HepG2 (cell line): ENCODE measurements at regions not wholly inside any gene's neighbourhood (a gene's known extent, or its start where the extent isn't known, plus 50 kb on each side); places are given as distances from the start of the nearest gene placed in this dataset.

Experiments
- ATAC-seq: fragments of 200-7000 bp; cut with Tn5 transposase; 3 replicates; pipeline ENCODE4 v1.9.1; 2020; ENCODE audit warnings: mild to moderate bottlenecking, moderate library complexity
- BruUV-seq: library from RNA; stranded (reverse); fragments of 400-500 nt; replicated peaks from 2 replicates; lab custom pipeline; 2021; lab: Mats Ljungman, UMichigan
- CTCF ChIA-PET: fragments of 300-600 bp; formaldehyde crosslinking; extraction: SDS; loops from one replicate; lab custom pipeline; 2021; ENCODE audit warnings: low total read pairs, inconsistent platforms, low intra/inter-chr PET ratio; lab: Yijun Ruan, JAX
- POLR2A ChIA-PET: fragments of 350-600 bp; sonication (Branson Sonifier 250); formaldehyde crosslinking; loops from one replicate; lab custom pipeline; 2020; ENCODE audit warnings: antibody characterized with exemption, inconsistent platforms; lab: Yijun Ruan, JAX
- DNase-seq: peaks from one replicate; pipeline ENCODE4 v3.0.0-alpha.2; 2015; ENCODE audit warnings: low spot score
- FAIRE-seq: peaks from 3 replicates; lab custom pipeline; 2011; peaks lifted over from hg19 to GRCh38; lab: Jason Lieb, UNC
- H2AFZ ChIP-seq: one replicate; pipeline ENCODE4 v1.6.1; 2011; ENCODE audit warnings: low read length, inconsistent platforms
- H3K27ac ChIP-seq: fragments of 300-600 bp; 3 replicates; pipeline ENCODE4 v1.8.0; 2011; ENCODE audit warnings: mixed run types, mild to moderate bottlenecking, mixed read lengths, low read length, inconsistent platforms; ENCODE audit not compliant: insufficient read depth; ENCODE audit errors: extremely low read length
- H3K27me3 ChIP-seq, 2 experiments: fragments of 200-600 bp in 1 of 2; 2 replicates in 1 of 2; 3 replicates in 1 of 2; pipeline versions ENCODE4 v1.6.0 to v1.8.0; 2011; ENCODE audit warnings: low read length in 2 of 2, mild to moderate bottlenecking in 2 of 2, moderate library complexity in 2 of 2, inconsistent platforms in 1 of 2; ENCODE audit not compliant: insufficient read depth in 2 of 2, control insufficient read depth in 1 of 2
- H3K36me3 ChIP-seq, 2 experiments: fragments of 200-600 bp in 1 of 2; replicated peaks in 1 of 2; 2 replicates in 1 of 2; 3 replicates in 1 of 2; pipeline versions ENCODE4 v1.5.1 to v1.8.0; 2011; ENCODE audit warnings: low read length in 2 of 2, inconsistent platforms in 1 of 2; ENCODE audit not compliant: insufficient read depth in 2 of 2, control insufficient read depth in 1 of 2
- H3K4me1 ChIP-seq: 2 replicates; pipeline ENCODE4 v1.5.1; 2012; ENCODE audit warnings: low read length, inconsistent platforms; ENCODE audit not compliant: insufficient read depth
- H3K4me2 ChIP-seq: 2 replicates; pipeline ENCODE4 v1.6.0; 2011; ENCODE audit warnings: low read depth, low read length, inconsistent platforms
- H3K4me3 ChIP-seq, 3 experiments: fragments of 200-600 bp in 1 of 3; sonication (generic), shearing (Covaris generic) in 1 of 3; replicated peaks in 1 of 3; 2 replicates each; pipeline ENCODE4 v1.5.1; 2011 to 2016; ENCODE audit warnings: low read length in 3 of 3, inconsistent platforms in 2 of 3, low read depth in 2 of 3, mild to moderate bottlenecking in 2 of 3, control low read depth in 1 of 3, mixed read lengths in 1 of 3; ENCODE audit not compliant: insufficient read depth in 1 of 3
- H3K79me2 ChIP-seq: one replicate; pipeline ENCODE4 v1.6.1; 2011; ENCODE audit warnings: low read length, inconsistent platforms; ENCODE audit not compliant: insufficient read depth
- H3K9ac ChIP-seq: 2 replicates; pipeline ENCODE4 v1.6.0; 2011; ENCODE audit warnings: mild to moderate bottlenecking, low read depth, low read length, inconsistent platforms; ENCODE audit not compliant: insufficient read depth
- H3K9me3 ChIP-seq: 2 replicates; pipeline ENCODE4 v1.5.1; 2012; ENCODE audit warnings: mild to moderate bottlenecking, low read length
- H4K20me1 ChIP-seq: 2 replicates; pipeline ENCODE4 v1.6.0; 2011; ENCODE audit warnings: inconsistent platforms, mild to moderate bottlenecking, low read length, moderate library complexity; ENCODE audit not compliant: insufficient read depth
- GABPA ChIP-seq, 2 experiments: IDR thresholded peaks; 2 replicates each; pipeline ENCODE4 v1.6.1; 2011 to 2016; ENCODE audit warnings: low read depth in 2 of 2, low read length in 1 of 2, missing biosample characterization in 1 of 2, missing genetic modification characterization in 1 of 2
- GFI1 ChIP-seq: sonication (generic); formaldehyde crosslinking; IDR thresholded peaks from 2 replicates; pipeline ENCODE4 v1.5.0; 2020; ENCODE audit warnings: missing genetic modification reagents, mild to moderate bottlenecking, borderline replicate concordance
- ISL2 ChIP-seq: sonication (generic); formaldehyde crosslinking; IDR thresholded peaks from 2 replicates; pipeline ENCODE4 v1.5.0; 2020; ENCODE audit warnings: missing genetic modification reagents
- ZNF496 ChIP-seq: sonication (generic); formaldehyde crosslinking; IDR thresholded peaks from 2 replicates; pipeline ENCODE4 v1.8.1; 2023; ENCODE audit warnings: mild to moderate bottlenecking, moderate library complexity, missing genetic modification reagents; ENCODE audit not compliant: insufficient replicate concordance
- ZNF850 ChIP-seq: sonication (generic); formaldehyde crosslinking; conservative IDR thresholded peaks from 2 replicates; pipeline ENCODE4 v1.9.0; 2021; ENCODE audit warnings: mild to moderate bottlenecking, missing genetic modification reagents
- ZNF878 ChIP-seq: sonication (generic); formaldehyde crosslinking; IDR thresholded peaks from 2 replicates; pipeline ENCODE4 v1.8.1; 2023; ENCODE audit warnings: mild to moderate bottlenecking, missing genetic modification reagents, moderate library complexity
- ZNF879 ChIP-seq: sonication (generic); formaldehyde crosslinking; IDR thresholded peaks from 2 replicates; pipeline ENCODE4 v1.8.1; 2023; ENCODE audit warnings: missing genetic modification reagents
- ZSCAN12 ChIP-seq: sonication (generic); formaldehyde crosslinking; IDR thresholded peaks from 2 replicates; pipeline ENCODE4 v1.9.0; 2021; ENCODE audit warnings: mild to moderate bottlenecking, missing genetic modification reagents
- WGBS: methylation state at CpG from one replicate; pipeline ENCODE4 v1.1.6; 2017; ENCODE audit warnings: low lambda C conversion rate; 5-methylcytosine and 5-hydroxymethylcytosine counted together
- in situ Hi-C: cut with HindIII; loops from 2 replicates; pipeline ENCODE4 v1.10.0; 2017; ENCODE audit warnings: low pct_unique_long_range_greater_than_20kb; ENCODE audit not compliant: extremely low pct_ligation_motif_present
- intact Hi-C: fragments of 100-400 bp; cut with micrococcal nuclease; formaldehyde crosslinking; loops from one replicate; pipeline ENCODE4 v1.10.0; 2022; ENCODE audit not compliant: unreplicated experiment
- TF ChIP-seq, protein P1 (sequence below): sonication (generic); formaldehyde crosslinking; IDR thresholded peaks from 2 replicates; pipeline ENCODE4 v1.4.0; 2020; ENCODE audit warnings: low read depth, missing genetic modification reagents
- TF ChIP-seq, protein P2 (sequence below): sonication (generic); formaldehyde crosslinking; IDR thresholded peaks from 2 replicates; pipeline ENCODE4 v1.4.0; 2020; ENCODE audit warnings: missing genetic modification reagents, borderline replicate concordance
- TF ChIP-seq, protein P3 (sequence below): fragments of 450-650 bp; IDR thresholded peaks from 2 replicates; pipeline ENCODE4 v1.6.1; 2016
- TF ChIP-seq, protein P4 (sequence below): conservative IDR thresholded peaks from 2 replicates; pipeline ENCODE4 v1.6.1; 2018; ENCODE audit warnings: missing genetic modification reagents
- TF ChIP-seq, protein P5 (sequence below): sonication (generic); formaldehyde crosslinking; IDR thresholded peaks from 2 replicates; pipeline ENCODE4 v1.9.0; 2022; ENCODE audit warnings: low read depth, missing genetic modification reagents

DNA sequence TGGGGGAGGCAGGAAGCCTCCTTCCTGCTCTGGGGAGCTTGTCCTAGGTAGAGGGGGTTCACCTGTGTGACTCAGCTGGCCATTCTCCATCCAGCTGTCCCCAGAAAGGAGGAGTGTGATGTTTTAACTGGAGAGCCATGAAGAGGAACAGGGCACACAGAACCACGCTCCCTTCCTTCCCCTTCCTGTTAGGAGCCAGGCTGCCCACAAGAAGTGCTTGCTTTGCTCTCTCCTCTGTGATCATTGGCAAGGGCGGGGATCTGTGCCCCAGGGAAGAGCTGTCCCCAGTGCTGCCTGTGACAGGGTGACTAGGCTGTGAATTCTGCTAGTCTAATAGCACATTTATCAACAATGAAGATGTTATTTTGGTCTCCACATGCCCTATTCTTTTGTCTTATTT, 169.6 kb upstream of the GATB start:
- WGBS, result 0% methylated on average over 1 of the region's 2 CpGs
- ATAC-seq, result no peak
- CTCF ChIA-PET, result no interaction called here
- TF ChIP-seq ZSCAN12 (CRISPR knock-in tag), result no peak
- TF ChIP-seq, protein P1, sequence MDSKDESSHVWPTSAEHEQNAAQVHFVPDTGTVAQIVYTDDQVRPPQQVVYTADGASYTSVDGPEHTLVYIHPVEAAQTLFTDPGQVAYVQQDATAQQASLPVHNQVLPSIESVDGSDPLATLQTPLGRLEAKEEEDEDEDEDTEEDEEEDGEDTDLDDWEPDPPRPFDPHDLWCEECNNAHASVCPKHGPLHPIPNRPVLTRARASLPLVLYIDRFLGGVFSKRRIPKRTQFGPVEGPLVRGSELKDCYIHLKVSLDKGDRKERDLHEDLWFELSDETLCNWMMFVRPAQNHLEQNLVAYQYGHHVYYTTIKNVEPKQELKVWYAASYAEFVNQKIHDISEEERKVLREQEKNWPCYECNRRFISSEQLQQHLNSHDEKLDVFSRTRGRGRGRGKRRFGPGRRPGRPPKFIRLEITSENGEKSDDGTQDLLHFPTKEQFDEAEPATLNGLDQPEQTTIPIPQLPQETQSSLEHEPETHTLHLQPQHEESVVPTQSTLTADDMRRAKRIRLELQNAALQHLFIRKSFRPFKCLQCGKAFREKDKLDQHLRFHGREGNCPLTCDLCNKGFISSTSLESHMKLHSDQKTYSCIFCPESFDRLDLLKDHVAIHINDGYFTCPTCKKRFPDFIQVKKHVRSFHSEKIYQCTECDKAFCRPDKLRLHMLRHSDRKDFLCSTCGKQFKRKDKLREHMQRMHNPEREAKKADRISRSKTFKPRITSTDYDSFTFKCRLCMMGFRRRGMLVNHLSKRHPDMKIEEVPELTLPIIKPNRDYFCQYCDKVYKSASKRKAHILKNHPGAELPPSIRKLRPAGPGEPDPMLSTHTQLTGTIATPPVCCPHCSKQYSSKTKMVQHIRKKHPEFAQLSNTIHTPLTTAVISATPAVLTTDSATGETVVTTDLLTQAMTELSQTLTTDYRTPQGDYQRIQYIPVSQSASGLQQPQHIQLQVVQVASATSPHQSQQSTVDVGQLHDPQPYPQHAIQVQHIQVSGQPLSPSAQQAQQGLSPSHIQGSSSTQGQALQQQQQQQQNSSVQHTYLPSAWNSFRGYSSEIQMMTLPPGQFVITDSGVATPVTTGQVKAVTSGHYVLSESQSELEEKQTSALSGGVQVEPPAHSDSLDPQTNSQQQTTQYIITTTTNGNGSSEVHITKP (CRISPR knock-in tag), result no peak
- no peak for TF ChIP-seq GFI1 (CRISPR knock-in tag)
- no peak for TF ChIP-seq ZNF878 (CRISPR knock-in tag)
- TF ChIP-seq, protein P2, sequence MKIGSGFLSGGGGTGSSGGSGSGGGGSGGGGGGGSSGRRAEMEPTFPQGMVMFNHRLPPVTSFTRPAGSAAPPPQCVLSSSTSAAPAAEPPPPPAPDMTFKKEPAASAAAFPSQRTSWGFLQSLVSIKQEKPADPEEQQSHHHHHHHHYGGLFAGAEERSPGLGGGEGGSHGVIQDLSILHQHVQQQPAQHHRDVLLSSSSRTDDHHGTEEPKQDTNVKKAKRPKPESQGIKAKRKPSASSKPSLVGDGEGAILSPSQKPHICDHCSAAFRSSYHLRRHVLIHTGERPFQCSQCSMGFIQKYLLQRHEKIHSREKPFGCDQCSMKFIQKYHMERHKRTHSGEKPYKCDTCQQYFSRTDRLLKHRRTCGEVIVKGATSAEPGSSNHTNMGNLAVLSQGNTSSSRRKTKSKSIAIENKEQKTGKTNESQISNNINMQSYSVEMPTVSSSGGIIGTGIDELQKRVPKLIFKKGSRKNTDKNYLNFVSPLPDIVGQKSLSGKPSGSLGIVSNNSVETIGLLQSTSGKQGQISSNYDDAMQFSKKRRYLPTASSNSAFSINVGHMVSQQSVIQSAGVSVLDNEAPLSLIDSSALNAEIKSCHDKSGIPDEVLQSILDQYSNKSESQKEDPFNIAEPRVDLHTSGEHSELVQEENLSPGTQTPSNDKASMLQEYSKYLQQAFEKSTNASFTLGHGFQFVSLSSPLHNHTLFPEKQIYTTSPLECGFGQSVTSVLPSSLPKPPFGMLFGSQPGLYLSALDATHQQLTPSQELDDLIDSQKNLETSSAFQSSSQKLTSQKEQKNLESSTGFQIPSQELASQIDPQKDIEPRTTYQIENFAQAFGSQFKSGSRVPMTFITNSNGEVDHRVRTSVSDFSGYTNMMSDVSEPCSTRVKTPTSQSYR (CRISPR knock-in tag), result no peak
- no peak for TF ChIP-seq GABPA (IDR thresholded peaks at IDR 0.05; ENCODE audit: low read depth, low read length)
- TF ChIP-seq GABPA (CRISPR knock-in tag; IDR thresholded peaks at IDR 0.05; ENCODE audit: low read depth), result no peak
- TF ChIP-seq ZNF879 (CRISPR knock-in tag), result no peak
- TF ChIP-seq ZNF496 (CRISPR knock-in tag), result no peak
- TF ChIP-seq, protein P3, sequence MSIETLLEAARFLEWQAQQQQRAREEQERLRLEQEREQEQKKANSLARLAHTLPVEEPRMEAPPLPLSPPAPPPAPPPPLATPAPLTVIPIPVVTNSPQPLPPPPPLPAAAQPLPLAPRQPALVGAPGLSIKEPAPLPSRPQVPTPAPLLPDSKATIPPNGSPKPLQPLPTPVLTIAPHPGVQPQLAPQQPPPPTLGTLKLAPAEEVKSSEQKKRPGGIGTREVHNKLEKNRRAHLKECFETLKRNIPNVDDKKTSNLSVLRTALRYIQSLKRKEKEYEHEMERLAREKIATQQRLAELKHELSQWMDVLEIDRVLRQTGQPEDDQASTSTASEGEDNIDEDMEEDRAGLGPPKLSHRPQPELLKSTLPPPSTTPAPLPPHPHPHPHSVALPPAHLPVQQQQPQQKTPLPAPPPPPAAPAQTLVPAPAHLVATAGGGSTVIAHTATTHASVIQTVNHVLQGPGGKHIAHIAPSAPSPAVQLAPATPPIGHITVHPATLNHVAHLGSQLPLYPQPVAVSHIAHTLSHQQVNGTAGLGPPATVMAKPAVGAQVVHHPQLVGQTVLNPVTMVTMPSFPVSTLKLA, result no peak
- no peak for TF ChIP-seq ZNF850
- TF ChIP-seq, protein P4, sequence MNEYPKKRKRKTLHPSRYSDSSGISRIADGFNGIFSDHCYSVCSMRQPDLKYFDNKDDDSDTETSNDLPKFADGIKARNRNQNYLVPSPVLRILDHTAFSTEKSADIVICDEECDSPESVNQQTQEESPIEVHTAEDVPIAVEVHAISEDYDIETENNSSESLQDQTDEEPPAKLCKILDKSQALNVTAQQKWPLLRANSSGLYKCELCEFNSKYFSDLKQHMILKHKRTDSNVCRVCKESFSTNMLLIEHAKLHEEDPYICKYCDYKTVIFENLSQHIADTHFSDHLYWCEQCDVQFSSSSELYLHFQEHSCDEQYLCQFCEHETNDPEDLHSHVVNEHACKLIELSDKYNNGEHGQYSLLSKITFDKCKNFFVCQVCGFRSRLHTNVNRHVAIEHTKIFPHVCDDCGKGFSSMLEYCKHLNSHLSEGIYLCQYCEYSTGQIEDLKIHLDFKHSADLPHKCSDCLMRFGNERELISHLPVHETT (CRISPR knock-in tag), result no peak
- TF ChIP-seq, protein P5, sequence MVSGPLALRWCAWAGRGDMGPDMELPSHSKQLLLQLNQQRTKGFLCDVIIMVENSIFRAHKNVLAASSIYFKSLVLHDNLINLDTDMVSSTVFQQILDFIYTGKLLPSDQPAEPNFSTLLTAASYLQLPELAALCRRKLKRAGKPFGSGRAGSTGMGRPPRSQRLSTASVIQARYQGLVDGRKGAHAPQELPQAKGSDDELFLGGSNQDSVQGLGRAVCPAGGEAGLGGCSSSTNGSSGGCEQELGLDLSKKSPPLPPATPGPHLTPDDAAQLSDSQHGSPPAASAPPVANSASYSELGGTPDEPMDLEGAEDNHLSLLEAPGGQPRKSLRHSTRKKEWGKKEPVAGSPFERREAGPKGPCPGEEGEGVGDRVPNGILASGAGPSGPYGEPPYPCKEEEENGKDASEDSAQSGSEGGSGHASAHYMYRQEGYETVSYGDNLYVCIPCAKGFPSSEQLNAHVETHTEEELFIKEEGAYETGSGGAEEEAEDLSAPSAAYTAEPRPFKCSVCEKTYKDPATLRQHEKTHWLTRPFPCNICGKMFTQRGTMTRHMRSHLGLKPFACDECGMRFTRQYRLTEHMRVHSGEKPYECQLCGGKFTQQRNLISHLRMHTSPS (CRISPR knock-in tag), result no peak
- TF ChIP-seq ISL2, result no peak

More for the DNA sequence above, 169.6 kb upstream of the GATB start:
- POLR2A ChIA-PET, result no interaction called here
- Histone ChIP-seq H3K27ac (no peak overlapping the region), H3K9me3 (no peaks in the 10 kb centered on the region), H4K20me1 (no peaks in the 10 kb centered on the region), H3K9ac (no peak overlapping the region), H3K4me1 (no peaks in the 10 kb centered on the region), H3K4me2 (no peak overlapping the region), H3K27me3 (no peaks in the 10 kb centered on the region; a peak in 1 of 5 replicates), H3K36me3 (no peaks in the 10 kb centered on the region), H3K4me3 (no peak overlapping the region), H3K79me2 (no peaks in the 10 kb centered on the region), H2AFZ (no peak overlapping the region)
- FAIRE-seq (no peak), DNase-seq (no peak)
- intact Hi-C loops, result no loop called here
- in situ Hi-C loops, result no loop called here
- BruUV-seq, result no TSS peak
